CD4-positive, alpha-beta T cell treated with Interleukin-17A for 4 hours (primary cell): ENCODE measurements at regions not wholly inside any gene's neighbourhood (a gene's known extent, or its start where the extent isn't known, plus 50 kb on each side); places are given as distances from the start of the nearest gene placed in this dataset.

Experiments used
- DNase-seq: peaks from one replicate; pipeline ENCODE4 v3.0.0-alpha.2; 2020; ENCODE audit warnings: mixed read lengths

DNA sequence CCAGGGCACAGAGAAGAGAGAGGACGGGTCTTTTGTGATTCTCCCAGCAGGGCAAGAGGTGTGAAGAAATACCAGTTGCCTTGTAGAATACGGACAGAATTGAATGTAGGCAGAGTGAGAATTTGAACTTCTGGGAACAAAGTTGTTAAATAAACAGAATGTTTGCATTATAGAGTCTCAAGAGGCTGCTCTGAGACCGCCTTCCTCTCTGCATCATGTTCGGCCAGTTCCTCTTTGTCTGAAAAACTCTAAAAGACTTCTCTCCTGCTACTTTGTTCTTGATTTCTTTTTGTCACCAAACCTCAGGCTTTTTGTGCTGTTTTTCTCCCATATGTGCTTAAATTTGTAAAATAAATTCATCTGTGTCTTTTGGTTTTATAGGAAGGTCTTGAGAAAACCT is 256.4 kb downstream of the DLEU7 start:
- DNase-seq, result no peak

DNA sequence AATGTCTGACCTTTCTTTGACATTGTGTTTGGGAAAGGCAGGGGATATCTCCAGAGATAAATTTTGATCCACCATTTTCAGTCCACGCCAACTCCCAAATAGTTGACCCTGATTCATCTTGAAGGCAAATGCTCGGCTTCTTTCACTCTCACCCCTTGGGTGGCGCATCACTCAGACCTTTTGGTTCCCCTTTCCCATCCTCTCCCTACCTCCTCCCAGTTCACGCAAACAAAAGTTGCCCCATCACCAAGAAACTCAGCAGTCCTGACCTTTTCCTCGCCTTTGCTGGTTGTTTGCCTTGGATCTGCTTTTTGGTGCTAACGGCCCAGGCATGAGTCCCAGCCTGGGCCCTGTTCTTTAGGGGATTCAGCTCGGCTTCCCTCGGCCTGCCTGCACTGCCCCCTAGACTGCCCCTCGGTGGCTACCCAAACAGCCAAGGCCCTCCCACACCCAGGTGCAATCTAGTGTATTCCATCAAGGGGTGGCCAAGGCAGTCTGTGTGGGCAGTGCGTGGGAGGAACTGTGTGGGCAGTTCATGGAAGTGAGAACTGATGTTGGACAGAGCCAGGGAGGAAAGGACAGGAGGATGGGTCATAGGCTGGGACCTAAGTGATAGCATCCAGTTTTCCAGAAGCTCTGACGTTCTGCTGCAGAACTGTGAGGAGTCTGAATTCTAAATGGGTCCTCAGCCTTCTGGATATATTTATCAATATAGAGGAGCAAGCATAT is 255.7 kb downstream of the DLEU7 start:
- no peak for DNase-seq

DNA sequence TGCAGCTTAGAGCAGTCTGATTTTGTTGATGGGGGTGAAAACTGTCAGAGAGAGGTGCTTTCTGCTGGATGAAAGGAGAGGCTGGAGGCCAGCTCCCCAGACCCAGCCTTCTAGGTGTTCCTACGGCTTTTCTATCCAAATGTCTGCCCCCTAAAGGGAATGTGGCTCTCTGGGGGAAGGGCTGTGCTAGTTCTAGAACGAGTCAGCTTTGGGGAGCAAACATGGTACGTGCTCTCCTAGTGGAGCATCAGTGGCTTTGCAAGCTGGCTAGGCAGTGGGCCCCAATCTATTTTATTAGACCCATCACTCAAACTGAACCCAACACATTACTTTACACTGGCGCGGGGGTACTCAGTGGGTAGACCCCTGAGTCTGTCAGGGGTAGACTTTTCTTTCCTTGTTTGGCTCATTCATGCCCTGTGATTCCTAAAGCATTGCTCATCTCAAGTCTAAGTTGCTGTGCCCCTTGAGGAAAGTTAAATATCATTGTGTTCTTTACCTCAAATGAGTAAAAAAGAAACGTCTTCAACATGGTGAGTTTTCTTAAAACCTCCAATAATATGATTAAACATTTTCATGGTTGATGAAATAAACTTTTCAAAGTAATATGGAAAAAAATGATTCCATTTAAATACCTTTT is 254.9 kb downstream of the DLEU7 start:
- no peak for DNase-seq

DNA sequence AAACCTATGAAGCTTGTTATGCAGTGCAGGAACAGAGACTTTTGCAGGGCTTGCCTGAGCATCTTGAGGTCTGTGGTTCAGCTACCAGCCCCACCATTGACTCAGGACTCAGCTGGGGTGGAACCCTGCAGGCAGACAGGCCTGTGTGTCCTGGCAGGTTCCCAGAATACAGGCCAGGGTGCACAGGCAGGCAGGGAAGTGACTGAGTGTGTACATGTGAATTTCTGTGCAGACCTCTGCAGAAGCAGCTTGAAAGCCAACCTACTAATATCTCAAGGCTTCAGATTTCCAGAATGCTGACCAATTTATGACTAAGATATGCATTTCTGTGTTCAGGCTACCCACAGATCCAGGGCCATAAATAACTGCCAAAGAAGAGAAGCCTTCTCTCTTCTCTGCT is 254.4 kb downstream of the DLEU7 start:
- DNase-seq, result no peak

DNA sequence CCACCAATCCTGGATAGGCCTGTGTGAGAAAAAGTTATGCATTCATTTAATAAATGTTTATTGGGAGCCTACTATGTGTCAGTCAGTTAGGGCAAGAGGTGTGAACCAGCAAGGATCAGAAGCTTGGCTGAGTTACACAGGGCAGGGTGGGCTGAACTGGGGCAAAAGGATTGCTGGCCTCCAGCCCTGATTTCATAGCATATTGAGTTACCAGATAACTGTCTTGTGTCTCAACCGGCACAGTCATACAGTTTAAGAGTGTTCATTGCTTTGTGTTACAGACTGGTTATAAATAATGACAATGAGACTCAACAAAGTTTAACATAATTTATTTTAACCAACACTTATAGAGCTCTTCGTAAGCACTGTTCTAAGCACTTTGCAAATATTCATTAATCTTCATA is 253.8 kb downstream of the DLEU7 start:
- no peak for DNase-seq

DNA sequence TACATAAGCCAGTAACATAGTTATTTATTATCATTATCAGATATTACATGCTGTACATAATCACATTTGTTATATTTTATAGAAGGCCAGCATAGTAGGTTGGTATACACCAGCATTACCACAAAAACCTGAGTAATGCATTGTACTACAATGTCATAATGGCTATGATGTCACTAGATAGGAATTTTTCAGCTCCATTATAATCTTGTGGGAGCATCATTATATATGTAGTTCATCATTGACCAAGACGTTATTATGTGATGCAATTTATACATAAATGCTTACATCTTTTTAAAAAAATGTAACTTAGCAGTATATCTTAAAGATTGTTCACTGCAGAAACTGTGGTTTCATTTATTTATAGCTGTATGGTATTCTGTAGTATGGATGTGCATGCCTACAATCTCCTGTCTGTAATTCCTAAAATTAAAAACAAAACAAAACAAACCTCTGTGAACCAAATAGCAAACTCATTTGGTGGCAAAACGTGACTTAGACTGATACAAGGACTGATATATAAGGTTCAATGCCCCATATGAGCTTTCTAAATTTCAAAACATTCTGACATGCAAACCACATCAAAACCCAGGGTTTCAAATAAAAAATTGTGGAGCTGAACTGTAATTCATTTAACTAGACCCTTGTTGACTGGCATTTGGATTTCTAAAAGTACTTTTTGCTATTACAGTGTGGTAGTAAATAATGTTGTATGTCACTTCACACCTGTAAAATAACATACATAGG is 250.9 kb downstream of the DLEU7 start:
- DNase-seq, result no peak

DNA sequence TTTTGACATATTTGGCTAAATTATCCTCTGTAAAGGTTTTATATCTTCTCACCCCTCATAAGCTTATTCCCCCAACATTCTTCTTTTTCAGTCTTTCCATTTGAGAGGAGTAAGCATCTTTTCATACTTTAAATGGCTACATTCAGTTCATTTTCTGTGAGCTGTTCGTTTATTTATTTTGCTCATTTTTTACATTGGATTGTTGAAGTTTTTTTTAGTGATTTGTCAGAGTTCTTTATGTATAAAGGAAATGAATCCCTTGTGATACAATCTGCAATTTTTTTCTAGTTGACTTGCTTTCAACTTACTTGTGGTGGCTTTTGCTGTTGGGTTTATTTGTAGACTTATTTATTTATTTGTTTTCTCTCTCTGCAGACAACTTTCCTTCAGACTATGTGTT is 250.3 kb downstream of the DLEU7 start:
- DNase-seq, result no peak

DNA sequence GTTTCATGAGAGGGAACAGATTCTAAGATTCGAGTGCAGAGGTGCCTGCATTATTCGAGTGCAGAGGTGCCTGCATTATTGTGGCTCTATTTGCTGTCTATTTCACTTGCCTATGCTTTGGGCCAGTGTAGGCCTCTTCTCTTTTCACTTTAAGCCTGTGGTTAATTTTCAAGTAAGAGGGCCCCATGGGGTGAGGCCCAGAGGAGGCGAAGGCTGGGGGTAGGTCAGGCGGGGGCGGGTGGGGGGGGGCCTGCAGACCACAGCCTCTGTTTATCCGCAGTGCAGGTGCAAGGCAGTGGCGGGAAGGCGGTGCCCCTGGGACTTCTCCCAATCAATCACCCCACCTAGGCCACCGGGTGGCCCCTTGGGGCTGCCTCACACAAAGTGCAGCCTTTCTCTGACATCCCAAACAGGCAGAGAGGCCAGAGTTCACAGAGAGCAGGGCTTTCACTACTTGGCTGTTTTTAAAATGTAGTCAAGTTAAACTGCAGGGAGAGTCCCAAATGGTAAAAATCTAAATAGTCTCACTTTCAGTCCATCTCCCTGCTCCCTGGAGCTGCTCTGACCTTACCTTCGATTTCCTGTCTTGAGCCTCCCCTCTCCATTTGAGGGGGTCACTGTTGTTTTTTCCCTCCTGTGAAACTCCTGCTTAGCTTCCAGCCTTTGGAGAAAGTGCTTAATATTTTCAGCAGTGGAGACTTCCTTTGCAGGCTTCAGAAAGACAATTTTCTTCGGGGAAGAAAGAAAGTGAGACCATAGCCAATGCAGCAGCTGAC is 249.0 kb downstream of the DLEU7 start:
- DNase-seq, result peak; percentile 32

DNA sequence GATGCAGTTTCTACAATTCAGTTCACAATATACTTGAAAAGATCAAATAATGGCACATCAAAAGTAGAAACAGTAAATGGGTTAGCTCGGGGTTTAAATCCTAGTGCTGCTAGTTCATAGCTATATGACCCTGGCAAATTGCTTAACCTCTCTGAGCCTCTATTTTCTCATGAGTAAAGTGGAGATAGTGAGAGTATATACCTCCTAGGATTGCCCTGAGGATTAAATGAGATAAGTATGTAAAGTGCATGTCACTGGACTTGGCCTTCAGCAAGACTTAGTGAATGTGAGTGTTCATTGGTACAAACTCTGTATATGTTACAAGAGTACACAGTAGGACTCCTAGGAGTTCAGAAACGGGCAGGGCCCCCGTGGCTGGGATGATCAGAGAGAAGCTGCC is 248.3 kb downstream of the DLEU7 start:
- DNase-seq, result no peak

DNA sequence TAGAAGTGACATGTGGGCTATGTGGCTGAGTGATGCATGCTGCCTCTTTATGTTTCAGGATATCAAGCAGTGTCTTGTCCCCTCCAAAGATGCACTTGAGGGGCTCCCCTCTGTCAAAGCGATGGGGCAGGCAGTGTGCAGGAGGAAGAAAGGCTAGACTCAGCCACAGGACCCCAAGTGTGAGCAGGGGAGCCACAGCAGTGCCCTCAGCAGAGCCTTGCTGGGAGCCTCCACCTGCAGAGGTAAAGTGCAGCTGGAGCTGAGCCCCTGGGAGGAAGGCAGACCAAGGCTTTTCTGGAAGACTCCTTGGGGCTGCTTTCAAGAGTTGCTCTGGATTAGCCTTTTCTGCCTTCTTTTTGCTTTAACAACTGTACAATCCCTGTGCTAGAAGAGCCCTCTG is 247.3 kb downstream of the DLEU7 start:
- DNase-seq, result no peak

DNA sequence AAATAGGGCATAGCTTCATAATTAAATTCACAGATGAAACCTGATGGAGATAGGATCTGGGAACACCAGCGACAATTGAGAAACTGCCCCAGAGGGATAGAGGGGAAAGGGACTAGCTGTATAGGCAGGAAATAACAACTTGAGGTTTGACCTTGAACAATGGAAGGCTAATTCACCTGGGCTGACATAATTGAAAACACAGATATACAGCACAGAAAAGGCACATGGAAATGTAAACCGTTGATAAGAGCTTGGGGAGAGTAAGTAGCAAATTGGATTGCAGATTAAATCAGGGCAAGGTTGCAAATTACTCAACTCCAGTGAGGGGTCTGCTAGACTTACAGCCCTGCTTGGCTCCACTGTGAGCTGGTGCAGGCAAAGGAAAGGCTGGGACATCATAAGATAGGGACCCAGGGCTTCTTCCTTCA is 246.7 kb downstream of the DLEU7 start:
- DNase-seq, result no peak

DNA sequence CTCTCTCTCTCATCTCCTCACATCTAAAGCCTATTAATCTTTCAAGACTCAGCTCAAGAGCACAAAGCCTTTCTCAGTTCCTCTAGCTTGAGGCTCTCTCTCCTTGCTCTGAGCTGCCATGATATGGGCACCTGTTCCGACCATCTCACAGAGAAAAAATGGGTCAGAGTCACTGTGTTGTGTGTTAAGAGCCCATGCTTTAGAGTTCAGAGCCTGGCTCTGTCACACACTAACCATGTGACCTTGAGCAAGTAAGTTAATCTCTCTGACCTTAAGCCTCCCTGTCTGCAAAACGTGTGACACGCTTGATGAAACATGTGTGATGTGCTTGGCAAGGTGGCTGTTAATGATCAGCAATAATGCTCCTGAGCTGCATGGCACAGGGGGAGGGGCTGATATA is 245.2 kb downstream of the DLEU7 start:
- no peak for DNase-seq

DNA sequence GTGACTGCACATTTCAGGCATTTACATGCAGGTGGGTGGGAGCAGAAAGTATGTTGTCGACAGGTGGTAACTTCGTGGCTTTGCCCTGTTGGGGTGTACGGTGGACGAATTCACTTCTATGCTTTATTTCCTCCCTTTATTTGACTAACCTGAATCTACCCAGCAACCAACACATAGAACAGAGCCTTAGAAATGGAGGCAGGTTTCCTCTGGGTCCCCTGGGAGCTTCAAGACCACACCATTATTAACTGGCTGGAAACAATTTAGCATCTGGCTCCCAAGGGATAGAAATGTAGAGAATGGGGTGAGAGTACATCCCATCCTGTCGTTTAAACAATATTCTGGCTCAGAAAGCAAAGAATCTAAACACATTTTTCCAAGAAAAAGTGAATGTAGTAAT is 244.4 kb downstream of the DLEU7 start:
- DNase-seq, result no peak

DNA sequence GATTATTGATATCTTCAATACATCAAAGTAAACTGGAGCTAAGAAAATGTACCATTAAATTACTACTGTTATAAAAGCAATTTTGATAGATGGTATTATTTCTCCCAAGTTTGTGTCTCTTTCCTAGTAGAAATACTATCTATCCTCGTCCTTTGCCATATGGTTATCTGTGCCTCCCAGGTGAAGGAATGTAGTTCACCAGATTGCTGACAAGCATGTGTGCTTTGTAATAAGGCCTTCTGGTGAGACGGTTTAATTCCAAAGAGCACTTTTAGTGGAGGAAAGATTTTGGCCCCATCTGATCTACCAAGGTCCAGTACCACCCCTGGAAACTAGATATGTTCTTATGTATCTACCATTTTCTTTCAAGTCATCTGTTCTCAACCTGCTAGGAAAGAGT is 243.6 kb downstream of the DLEU7 start:
- no peak for DNase-seq

DNA sequence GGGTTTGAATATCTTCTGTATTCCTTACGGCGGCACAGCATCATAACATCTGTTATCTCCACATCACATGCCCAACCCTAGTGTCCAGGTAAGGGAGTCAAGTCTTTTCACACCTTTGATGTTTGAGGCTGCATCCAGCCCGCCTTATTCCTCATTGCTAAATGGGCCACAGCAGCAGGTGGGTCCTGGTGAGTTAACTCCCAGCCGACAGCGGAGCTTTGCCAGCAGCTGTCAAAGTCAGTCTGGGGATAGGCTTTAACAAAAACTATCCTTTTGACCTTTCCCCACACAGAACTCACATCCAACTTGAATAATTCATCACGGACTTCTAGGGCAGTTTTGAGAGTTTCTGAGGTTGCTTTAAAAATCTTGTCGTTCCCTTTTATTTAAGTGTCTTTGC is 235.1 kb downstream of the DLEU7 start:
- DNase-seq, result no peak

DNA sequence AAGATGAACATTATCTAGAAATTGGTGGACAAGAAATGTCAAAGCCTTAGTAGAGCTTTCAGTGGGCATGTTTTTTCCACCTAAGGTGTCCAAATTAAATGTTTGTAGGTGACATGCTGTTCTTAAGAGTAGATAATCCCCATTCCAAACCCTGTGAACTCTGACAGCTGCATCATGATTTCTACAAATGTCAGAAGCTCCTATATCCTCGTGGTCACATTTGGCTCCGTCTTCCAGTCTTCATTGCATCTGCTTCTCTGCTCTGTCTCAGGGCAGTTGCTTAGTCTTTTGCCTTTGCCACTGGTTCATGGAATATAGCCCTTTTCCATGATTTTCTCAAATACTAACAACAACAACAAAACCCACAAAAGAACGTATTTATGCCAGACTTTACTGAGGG is 234.5 kb downstream of the DLEU7 start:
- no peak for DNase-seq

DNA sequence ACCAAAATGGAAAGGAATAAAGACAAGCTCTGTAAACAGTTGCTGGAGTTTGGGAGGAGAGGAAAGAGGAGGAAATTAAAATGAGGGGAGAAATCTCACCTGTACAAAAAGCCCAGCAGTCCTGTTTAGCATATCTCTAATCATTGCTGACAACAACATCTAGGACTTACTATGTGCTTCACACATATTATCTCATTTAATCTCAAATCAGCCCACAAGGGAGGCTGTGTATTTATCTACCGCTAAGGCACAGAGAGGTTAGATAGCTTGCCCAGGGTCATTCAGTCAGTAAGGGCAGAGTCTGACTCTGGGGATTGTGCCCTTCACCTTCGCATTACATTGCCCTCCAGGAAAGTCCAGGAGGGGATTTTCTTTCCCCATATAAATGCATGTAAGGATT is 233.3 kb downstream of the DLEU7 start:
- DNase-seq, result no peak

DNA sequence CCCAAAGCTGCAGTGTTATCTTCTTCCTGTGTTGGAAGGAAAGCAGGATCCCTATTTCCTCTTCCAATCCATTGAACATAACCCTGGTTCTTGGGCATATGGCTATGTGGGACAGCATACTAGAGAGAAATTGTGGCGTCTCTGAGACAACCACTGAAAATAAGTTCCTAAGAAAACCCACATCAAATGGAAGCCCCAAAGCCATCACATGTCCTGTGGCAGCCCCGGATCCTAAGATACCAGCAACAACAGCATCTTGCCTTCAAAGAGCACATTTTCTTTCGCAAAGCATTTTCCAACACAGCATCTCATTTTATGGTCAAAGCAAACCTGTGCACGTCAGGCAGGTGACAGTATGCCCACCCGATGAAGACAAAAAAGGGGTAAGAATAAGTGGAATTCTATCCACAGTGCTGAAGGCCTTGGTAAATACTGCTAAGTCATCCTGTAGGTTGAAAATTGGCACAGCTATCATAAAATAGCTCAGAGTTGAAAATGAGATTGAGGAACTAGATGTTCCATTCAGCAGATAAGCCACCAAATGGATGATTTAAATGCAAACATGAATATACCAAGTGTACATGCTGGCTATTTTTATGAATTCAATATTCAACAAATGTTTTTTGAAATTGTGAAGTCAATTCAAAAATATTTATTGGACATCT is 232.2 kb downstream of the DLEU7 start:
- DNase-seq, result no peak

DNA sequence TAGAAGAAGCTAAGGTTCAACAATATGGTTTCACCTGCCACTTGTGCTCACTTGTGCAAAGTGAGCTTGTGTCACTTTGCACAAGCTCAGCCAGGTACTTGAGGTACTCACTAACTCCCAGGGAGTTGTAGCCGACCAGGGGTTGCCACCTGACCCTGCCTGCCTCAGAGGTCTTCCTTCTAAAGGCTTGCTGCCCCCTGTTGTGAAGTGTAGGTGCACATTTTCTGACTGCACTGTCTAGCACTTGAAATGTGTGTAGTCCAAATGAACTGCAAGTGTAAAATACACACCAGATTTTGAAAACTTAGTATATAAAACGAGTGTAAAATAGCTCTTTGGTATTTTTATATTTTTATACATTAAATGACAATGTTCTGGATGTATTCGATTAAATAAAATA is 230.8 kb downstream of the DLEU7 start:
- DNase-seq, result no peak

DNA sequence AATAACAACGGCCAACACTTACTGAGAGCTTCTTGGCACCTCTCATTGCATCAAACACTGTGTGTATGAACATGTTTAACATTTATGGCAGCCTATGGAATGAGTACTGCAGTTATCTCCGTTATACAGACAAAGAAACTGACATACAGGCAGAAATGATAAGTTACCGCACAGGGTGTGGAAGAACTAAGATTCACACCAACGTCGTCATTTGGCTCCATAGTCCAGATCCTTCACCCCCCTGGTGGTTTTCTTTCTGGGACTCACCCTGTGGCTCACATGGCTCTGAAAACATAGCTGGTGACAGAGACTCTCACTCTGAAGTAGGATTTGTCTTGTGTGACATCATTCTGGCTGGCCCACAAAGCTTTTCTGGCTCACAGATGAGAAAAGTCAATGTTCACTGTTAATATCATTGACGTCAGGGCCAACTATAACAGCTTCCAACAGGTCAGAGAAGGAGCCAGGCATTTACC is 230.1 kb downstream of the DLEU7 start:
- DNase-seq, result no peak

DNA sequence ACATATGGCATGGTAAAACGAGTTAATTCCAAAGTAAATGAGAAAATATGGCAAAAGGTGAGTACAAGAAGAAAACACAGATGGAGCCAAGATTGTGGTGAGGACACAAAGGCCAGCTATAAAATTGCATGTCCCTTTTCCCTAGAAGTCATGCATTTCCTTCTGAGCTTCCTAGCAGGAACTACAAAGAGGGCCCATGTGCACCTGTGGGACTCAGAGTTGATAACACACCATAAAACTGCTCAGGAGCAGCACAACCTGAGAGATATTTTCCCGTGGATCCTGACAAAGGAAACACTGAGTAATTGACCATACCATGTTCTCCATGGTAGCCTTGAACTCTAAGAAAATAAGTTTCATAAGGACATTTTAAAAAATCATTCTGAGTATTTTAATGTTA is 228.3 kb downstream of the DLEU7 start:
- no peak for DNase-seq

DNA sequence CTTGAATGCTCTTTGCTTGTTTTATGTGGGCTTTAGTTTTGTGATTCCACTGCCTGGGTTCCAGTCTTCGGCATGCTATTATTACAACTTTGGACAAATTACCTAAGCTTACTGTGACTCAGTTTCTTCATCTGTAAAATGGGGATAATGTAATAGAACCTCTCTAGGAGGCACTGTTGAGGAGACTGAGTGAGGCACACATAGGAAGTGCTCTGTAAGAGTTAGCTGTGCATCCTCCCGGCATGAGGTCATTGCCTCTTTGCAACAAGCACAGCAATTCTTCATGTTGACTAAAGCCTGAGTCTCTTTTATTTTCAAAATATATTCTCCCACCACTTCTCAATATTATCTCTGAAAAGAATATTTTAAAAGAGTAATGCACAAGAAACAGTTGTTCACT is 227.4 kb downstream of the DLEU7 start:
- DNase-seq, result no peak
